A549 (cell line): ENCODE measurements at regions not wholly inside any gene's neighbourhood (a gene's known extent, or its start where the extent isn't known, plus 50 kb on each side); places are given as distances from the start of the nearest gene placed in this dataset.

Experiments
- ATAC-seq, 2 experiments: fragments of 200-7000 bp in 1 of 2; fragments of >200 bp in 1 of 2; cut with Nextera tagmentation in 1 of 2; cut with Tn5 transposase in 1 of 2; 3 replicates each; pipeline versions ENCODE4 v1.8.0 to v1.9.1; 2018 to 2020; ENCODE audit warnings: mild to moderate bottlenecking in 1 of 2, moderate library complexity in 1 of 2
- CTCF ChIA-PET: fragments of 300-600 bp; sonication (Branson Sonifier 250); formaldehyde crosslinking; extraction: SDS; loops from one replicate; lab custom pipeline; 2021; ENCODE audit warnings: antibody characterized with exemption, inconsistent platforms; lab: Yijun Ruan, JAX
- POLR2A ChIA-PET: fragments of 350-600 bp; formaldehyde crosslinking; extraction: SDS; loops from one replicate; lab custom pipeline; 2021; ENCODE audit warnings: antibody characterized with exemption, inconsistent platforms; lab: Yijun Ruan, JAX
- DNase-seq, 2 experiments: peaks; one replicate each; pipeline versions ENCODE4 v3.0.0 to v3.0.0-alpha.2; 2011 to 2016; ENCODE audit warnings: low read depth in 1 of 2, low spot score in 1 of 2
- FAIRE-seq: peaks from 2 replicates; lab custom pipeline; 2011; peaks lifted over from hg19 to GRCh38; lab: Jason Lieb, UNC
- H3K27ac ChIP-seq, 2 experiments: fragments of >200 bp; sonication (Bioruptor Twin); formaldehyde crosslinking; 3 replicates each; pipeline ENCODE4 v1.5.1; 2016 to 2017
- H3K4me1 ChIP-seq: fragments of >200 bp; sonication (Bioruptor Twin); formaldehyde crosslinking; 3 replicates; pipeline ENCODE4 v1.6.1; 2016
- H3K4me2 ChIP-seq: fragments of >200 bp; sonication (Bioruptor Twin); formaldehyde crosslinking; 3 replicates; pipeline ENCODE4 v1.6.1; 2016
- H3K4me3 ChIP-seq: fragments of >200 bp; sonication (Bioruptor Twin); formaldehyde crosslinking; 3 replicates; pipeline ENCODE4 v1.5.1; 2016
- H3K9me3 ChIP-seq: fragments of >200 bp; sonication (Bioruptor Twin); formaldehyde crosslinking; 3 replicates; pipeline ENCODE4 v1.6.1; 2016
- CBX2 ChIP-seq: fragments of 200-600 bp; sonication (generic); IDR thresholded peaks from 2 replicates; pipeline ENCODE4 v1.6.1; 2016; ENCODE audit warnings: low read depth, mild to moderate bottlenecking, borderline replicate concordance
- CBX8 ChIP-seq: fragments of 200-600 bp; sonication (generic); IDR thresholded peaks from 2 replicates; pipeline ENCODE4 v1.6.1; 2016
- ELK1 ChIP-seq: fragments of 150-350 bp; IDR thresholded peaks from 2 replicates; pipeline ENCODE4 v1.6.1; 2014; ENCODE audit warnings: low read depth, mild to moderate bottlenecking, low read length
- EP300 ChIP-seq, 2 experiments: fragments of >200 bp; sonication (Bioruptor Twin); formaldehyde crosslinking; IDR thresholded peaks; 2 replicates in 1 of 2; 3 replicates in 1 of 2; pipeline ENCODE4 v1.6.1; 2016 to 2017
- ESRRA ChIP-seq: fragments of 150-350 bp; IDR thresholded peaks from 2 replicates; pipeline ENCODE4 v1.6.1; 2014; ENCODE audit warnings: mild to moderate bottlenecking, low read length, borderline replicate concordance
- FOSB ChIP-seq: fragments of 250-450 bp; sonication (Bioruptor Pico); IDR thresholded peaks from 2 replicates; pipeline ENCODE4 v1.5.0; 2020; ENCODE audit warnings: mild to moderate bottlenecking, moderate library complexity
- FOSL2 ChIP-seq, 2 experiments: fragments of 450-650 bp in 1 of 2; fragments of >200 bp in 1 of 2; sonication (Bioruptor Twin) in 1 of 2; formaldehyde crosslinking; IDR thresholded peaks; 2 replicates each; pipeline versions ENCODE4 v1.5.0 to v1.6.1; 2016 to 2020; ENCODE audit warnings: mild to moderate bottlenecking in 1 of 2, moderate library complexity in 1 of 2
- FOXS1 ChIP-seq: fragments of 250-450 bp; sonication (Bioruptor Pico); IDR thresholded peaks from 2 replicates; pipeline ENCODE4 v1.5.0; 2020; ENCODE audit warnings: mild to moderate bottlenecking, moderate library complexity
- HEYL ChIP-seq: fragments of 250-450 bp; sonication (Bioruptor Pico); IDR thresholded peaks from 2 replicates; pipeline ENCODE4 v1.8.0; 2021; ENCODE audit warnings: mild to moderate bottlenecking, moderate library complexity
- HOXA7 ChIP-seq: fragments of 250-450 bp; sonication (Bioruptor Pico); IDR thresholded peaks from 2 replicates; pipeline ENCODE4 v1.5.0; 2020; ENCODE audit warnings: mild to moderate bottlenecking, moderate library complexity
- JUN ChIP-seq, 2 experiments: fragments of >200 bp; sonication (Bioruptor Twin); formaldehyde crosslinking; IDR thresholded peaks; 2 replicates in 1 of 2; 3 replicates in 1 of 2; pipeline ENCODE4 v1.6.1; 2016 to 2017
- MAFK ChIP-seq: fragments of 450-650 bp; IDR thresholded peaks from 2 replicates; pipeline ENCODE4 v1.6.1; 2014; ENCODE audit not compliant: partially characterized antibody
- MAZ ChIP-seq: fragments of 150-350 bp; IDR thresholded peaks from 2 replicates; pipeline ENCODE4 v1.6.1; 2014; ENCODE audit warnings: antibody characterized with exemption, low read depth, low read length, borderline replicate concordance
- MYC ChIP-seq: IDR thresholded peaks from 2 replicates; pipeline ENCODE4 v1.6.1; 2012; ENCODE audit warnings: mild to moderate bottlenecking, inconsistent platforms, low read length, improper control_type of control experiment, borderline replicate concordance
- NFE2L2 ChIP-seq: fragments of 150-350 bp; conservative IDR thresholded peaks from 2 replicates; pipeline ENCODE4 v1.6.1; 2014; ENCODE audit warnings: low read length
- POLR2AphosphoS2 ChIP-seq: conservative IDR thresholded peaks from 2 replicates; pipeline ENCODE4 v1.6.1; 2012; ENCODE audit warnings: low read length, improper control_type of control experiment, inconsistent platforms
- RARB ChIP-seq: fragments of 250-450 bp; sonication (Bioruptor Pico); IDR thresholded peaks from 2 replicates; pipeline ENCODE4 v1.8.0; 2021; ENCODE audit warnings: mild to moderate bottlenecking, moderate library complexity
- RCOR1 ChIP-seq: fragments of 150-350 bp; IDR thresholded peaks from 2 replicates; pipeline ENCODE4 v1.6.1; 2014; ENCODE audit warnings: antibody characterized with exemption, low read length, low read depth
- SMC3 ChIP-seq: fragments of >200 bp; sonication (Bioruptor Twin); formaldehyde crosslinking; IDR thresholded peaks from 3 replicates; pipeline ENCODE4 v1.6.1; 2018; ENCODE audit warnings: inconsistent platforms
- TFCP2L1 ChIP-seq: fragments of 250-450 bp; sonication (Bioruptor Pico); IDR thresholded peaks from 2 replicates; pipeline ENCODE4 v1.5.0; 2021; ENCODE audit warnings: mild to moderate bottlenecking
- TP53 ChIP-seq: fragments of 250-450 bp; sonication (Bioruptor Pico); IDR thresholded peaks from 2 replicates; pipeline ENCODE4 v1.5.0; 2021; ENCODE audit warnings: mild to moderate bottlenecking, moderate library complexity
- ZC3H11A ChIP-seq: fragments of 450-650 bp; IDR thresholded peaks from 2 replicates; pipeline ENCODE4 v1.6.1; 2014; ENCODE audit warnings: antibody characterized with exemption, mild to moderate bottlenecking
- ZFP36 ChIP-seq: fragments of 450-650 bp; IDR thresholded peaks from 2 replicates; pipeline ENCODE4 v1.6.1; 2014; ENCODE audit warnings: borderline replicate concordance; ENCODE audit not compliant: partially characterized antibody
- WGBS: methylation state at CpG from one replicate; pipeline ENCODE4 v1.1.6; 2017; ENCODE audit errors: missing lambda C conversion rate; 5-methylcytosine and 5-hydroxymethylcytosine counted together
- TF ChIP-seq, protein P1 (sequence below): fragments of >200 bp; sonication (Bioruptor Twin); formaldehyde crosslinking; IDR thresholded peaks from 3 replicates; pipeline ENCODE4 v1.5.1; 2016
- TF ChIP-seq, protein P2 (sequence below): fragments of >200 bp; sonication (Bioruptor Twin); formaldehyde crosslinking; IDR thresholded peaks from 3 replicates; pipeline ENCODE4 v1.6.1; 2016

GRCh38 chr6:125499535-125499934, 197.8 kb upstream of the HDDC2 start:
- FAIRE-seq (no peak), ATAC-seq (no peak), DNase-seq (no peak)
- H3K9me3 ChIP-seq: no peaks in the 10 kb centered on the region
- ChIA-PET CTCF (no interaction called here), POLR2A (no interaction called here)
- H3K4me1 ChIP-seq: no peaks in the 10 kb centered on the region
- no peak overlapping the region for H3K27ac ChIP-seq
- no peak overlapping the region for H3K4me2 ChIP-seq
- TF ChIP-seq ELK1 (no peak), HOXA7 (CRISPR knock-in tag) (no peak), JUN (IDR thresholded peaks at IDR 0.05) (no peak), SMC3 (no peak), FOSB (no peak), RARB (CRISPR knock-in tag) (no peak), POLR2AphosphoS2 (no peak), MYC (no peak), RCOR1 (no peak), ZFP36 (no peak), EP300 (IDR thresholded peaks at IDR 0.05) (no peak)
- TF ChIP-seq, protein P1, sequence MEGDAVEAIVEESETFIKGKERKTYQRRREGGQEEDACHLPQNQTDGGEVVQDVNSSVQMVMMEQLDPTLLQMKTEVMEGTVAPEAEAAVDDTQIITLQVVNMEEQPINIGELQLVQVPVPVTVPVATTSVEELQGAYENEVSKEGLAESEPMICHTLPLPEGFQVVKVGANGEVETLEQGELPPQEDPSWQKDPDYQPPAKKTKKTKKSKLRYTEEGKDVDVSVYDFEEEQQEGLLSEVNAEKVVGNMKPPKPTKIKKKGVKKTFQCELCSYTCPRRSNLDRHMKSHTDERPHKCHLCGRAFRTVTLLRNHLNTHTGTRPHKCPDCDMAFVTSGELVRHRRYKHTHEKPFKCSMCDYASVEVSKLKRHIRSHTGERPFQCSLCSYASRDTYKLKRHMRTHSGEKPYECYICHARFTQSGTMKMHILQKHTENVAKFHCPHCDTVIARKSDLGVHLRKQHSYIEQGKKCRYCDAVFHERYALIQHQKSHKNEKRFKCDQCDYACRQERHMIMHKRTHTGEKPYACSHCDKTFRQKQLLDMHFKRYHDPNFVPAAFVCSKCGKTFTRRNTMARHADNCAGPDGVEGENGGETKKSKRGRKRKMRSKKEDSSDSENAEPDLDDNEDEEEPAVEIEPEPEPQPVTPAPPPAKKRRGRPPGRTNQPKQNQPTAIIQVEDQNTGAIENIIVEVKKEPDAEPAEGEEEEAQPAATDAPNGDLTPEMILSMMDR: no peak
- no peak overlapping the region for H3K4me3 ChIP-seq

GRCh38 chr6:125503181-125503580, 201.4 kb upstream of the HDDC2 start:
- no peak overlapping the region for H3K4me2 ChIP-seq
- ATAC-seq: no peak
- no peak for TF ChIP-seq FOXS1 (CRISPR knock-in tag)
- no peak for TF ChIP-seq ESRRA
- TF ChIP-seq, all 56 proteins: peak for 0
- ChIA-PET CTCF (no interaction called here), POLR2A (interaction anchor here (0.6 kb wide), 1 partner anchor 1869 kb away, joined by 6 read pairs; no protein-coding TSS in a partner anchor)
- H3K27ac ChIP-seq: no peak overlapping the region
- no peak overlapping the region for H3K4me3 ChIP-seq
- no peak for FAIRE-seq
- no peak for DNase-seq
- no peaks in the 10 kb centered on the region for H3K9me3 ChIP-seq
- WGBS: 29% methylated on average over 3 of the region's 3 CpGs
- H3K4me1 ChIP-seq: no peaks in the 10 kb centered on the region

- no peak overlapping the region for H3K4me2 ChIP-seq
- H3K27ac ChIP-seq: no peak overlapping the region
- no peaks in the 10 kb centered on the region for H3K4me1 ChIP-seq
- ChIA-PET CTCF (no interaction called here), POLR2A (no interaction called here)
- H3K4me3 ChIP-seq: no peak overlapping the region
- FAIRE-seq: no peak
- no peak for DNase-seq
- ATAC-seq: no peak
- H3K9me3 ChIP-seq: no peaks in the 10 kb centered on the region
- 16% methylated on average over 4 of the region's 4 CpGs for WGBS
- TF ChIP-seq FOSL2 (IDR thresholded peaks at IDR 0.05): no peak
- TF ChIP-seq FOSL2 (CRISPR knock-in tag; IDR thresholded peaks at IDR 0.05): no peak
- no peak for TF ChIP-seq TFCP2L1 (CRISPR knock-in tag)
- TF ChIP-seq NFE2L2: no peak
- TF ChIP-seq MAFK: no peak
- no peak for TF ChIP-seq CBX2
- no peak for TF ChIP-seq ZC3H11A
- no peak for TF ChIP-seq ELK1
- TF ChIP-seq HEYL (CRISPR knock-in tag): no peak
- TF ChIP-seq TP53 (CRISPR knock-in tag): no peak
- TF ChIP-seq CBX8: no peak
- TF ChIP-seq, protein P2, sequence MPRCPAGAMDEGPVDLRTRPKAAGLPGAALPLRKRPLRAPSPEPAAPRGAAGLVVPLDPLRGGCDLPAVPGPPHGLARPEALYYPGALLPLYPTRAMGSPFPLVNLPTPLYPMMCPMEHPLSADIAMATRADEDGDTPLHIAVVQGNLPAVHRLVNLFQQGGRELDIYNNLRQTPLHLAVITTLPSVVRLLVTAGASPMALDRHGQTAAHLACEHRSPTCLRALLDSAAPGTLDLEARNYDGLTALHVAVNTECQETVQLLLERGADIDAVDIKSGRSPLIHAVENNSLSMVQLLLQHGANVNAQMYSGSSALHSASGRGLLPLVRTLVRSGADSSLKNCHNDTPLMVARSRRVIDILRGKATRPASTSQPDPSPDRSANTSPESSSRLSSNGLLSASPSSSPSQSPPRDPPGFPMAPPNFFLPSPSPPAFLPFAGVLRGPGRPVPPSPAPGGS: no peak
- no peak for TF ChIP-seq MAZ
Observed at GRCh38 chr6:125507987-125508655, 206.4 kb upstream of the HDDC2 start.
